ENCODE measurements at regions not wholly inside any gene's neighbourhood (a gene's known extent, or its start where the extent isn't known, plus 50 kb on each side); places are given as distances from the start of the nearest gene placed in this dataset.
"Not testable (repeated sequence)": the region's sequence is repeated elsewhere in the genome, so short reads cannot be mapped to it uniquely, and the experiment has no call there.

DNA sequence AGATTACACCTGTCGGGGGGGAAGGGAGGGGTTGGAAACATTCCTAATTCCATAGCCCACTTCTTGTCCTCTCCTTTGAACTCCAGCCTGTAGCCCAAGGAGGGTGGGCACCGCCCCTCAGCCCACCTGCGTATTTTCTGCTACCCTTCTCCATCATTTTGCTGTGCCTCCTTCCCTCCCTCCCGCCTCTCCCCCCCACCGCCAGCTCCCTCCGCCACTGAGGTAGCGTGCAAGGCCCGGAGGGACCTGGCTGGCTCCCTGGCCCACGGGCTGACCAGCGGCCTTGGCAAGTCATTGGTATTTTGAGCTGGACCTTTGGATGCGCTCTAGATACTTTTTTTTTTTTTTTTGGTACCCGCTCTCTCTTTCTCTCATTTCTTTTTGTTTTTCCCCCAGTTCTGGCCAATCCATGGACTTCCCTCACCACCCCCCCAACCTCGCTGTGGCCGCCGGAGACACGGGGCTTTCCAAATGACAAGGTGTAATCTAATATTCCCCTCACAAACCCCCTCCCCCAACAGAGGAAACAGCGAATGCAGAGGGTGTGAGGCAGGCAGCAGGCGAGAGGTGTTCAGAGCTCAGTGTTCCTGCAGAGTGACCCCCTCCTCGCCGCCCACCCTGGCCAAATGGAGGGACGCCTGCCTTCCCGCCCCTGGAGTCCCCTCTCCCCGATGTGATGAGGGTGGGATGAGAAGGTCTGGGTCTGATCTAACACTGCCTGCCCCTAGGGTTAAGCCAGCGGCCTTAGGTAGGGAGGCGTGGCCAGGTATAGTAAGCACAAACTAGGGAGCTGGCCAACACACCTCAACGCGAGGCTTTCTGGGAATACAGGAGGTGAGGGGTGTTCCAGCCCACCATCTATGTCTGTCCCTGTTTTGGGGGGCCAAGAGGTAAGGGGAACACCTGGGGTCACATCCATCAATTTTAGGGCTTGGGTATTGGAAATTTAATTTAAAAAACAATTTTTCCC, 89.2 kb downstream of the PTPRS start:
- Mint-ChIP-seq H3K27ac (no peak overlapping the region), H3K27me3 (peaks cover 7% of the 10 kb centered on the region), H3K9me3 (peaks cover 22% of the 10 kb centered on the region), H3K36me3 (ENCODE audit: low read depth) (peaks cover 6% of the 10 kb centered on the region), H3K4me3 (no peak overlapping the region), H3K4me1 (peaks cover 6% of the 10 kb centered on the region)
- DNase-seq, result no peak
- ATAC-seq, result no peak

DNA sequence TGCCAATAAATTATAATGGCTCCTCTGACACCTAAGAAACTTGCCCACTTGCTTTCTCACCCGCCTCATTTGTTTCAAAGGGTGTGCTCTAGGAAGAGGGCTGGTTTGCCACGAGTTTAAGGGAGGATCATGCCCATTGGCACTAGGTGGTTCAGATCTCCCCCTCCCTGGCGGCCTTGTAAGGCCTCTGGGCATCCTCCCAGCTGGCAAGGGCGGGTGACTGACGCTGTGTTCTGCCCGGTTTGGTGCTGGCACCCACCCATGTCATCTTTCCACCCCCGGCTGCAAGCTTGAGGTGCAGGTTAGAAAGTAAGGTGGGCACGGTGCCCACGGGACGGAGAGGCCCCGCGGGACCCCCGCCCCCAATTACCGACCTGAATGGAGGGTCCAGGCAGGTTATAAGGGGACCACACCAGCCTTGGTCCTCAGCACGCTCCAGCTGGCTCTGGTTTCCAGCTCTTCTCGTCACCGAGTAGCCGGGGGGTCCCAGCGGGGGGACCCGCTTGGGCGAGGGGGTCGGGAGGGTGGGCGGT, 90.4 kb downstream of the PTPRS start:
- no peak overlapping the region for H3K27ac Mint-ChIP-seq
- H3K4me3 Mint-ChIP-seq, result no peak overlapping the region
- no peak for ATAC-seq
- H3K27me3 Mint-ChIP-seq, result peaks cover 7% of the 10 kb centered on the region
- H3K36me3 Mint-ChIP-seq (ENCODE audit: low read depth), result peaks cover under 1% of the 10 kb centered on the region
- H3K4me1 Mint-ChIP-seq, result peaks cover 10% of the 10 kb centered on the region
- H3K9me3 Mint-ChIP-seq, result peaks cover 11% of the 10 kb centered on the region
- DNase-seq, result no peak

DNA sequence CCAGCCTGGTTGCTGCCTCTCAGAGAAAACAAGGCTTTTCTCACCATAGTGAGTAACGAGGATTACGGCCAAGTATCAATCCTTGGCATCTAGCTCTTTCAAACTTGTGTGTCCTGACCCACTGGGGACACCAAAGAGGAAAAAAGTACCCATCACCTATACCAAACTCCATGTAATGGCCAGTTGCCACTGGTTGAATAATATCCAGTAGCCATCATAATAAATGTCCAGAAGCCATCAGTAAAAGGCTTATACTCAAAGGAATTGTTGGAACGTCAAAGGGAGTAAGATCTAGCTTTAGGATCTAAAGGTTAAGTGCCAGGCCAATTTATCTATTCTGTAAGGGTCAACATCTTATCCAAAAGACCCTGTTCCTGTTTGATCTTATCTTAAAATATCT, 91.1 kb downstream of the PTPRS start:
- ATAC-seq, result no peak
- peaks cover 7% of the 10 kb centered on the region for H3K27me3 Mint-ChIP-seq
- peaks cover 10% of the 10 kb centered on the region for H3K4me1 Mint-ChIP-seq
- no peak for DNase-seq
- no peak overlapping the region for H3K4me3 Mint-ChIP-seq
- no peak overlapping the region for H3K27ac Mint-ChIP-seq
- peaks cover 5% of the 10 kb centered on the region for H3K9me3 Mint-ChIP-seq
- no peaks in the 10 kb centered on the region for H3K36me3 Mint-ChIP-seq (ENCODE audit: low read depth)

- ATAC-seq (no peak), DNase-seq (no peak)
- Mint-ChIP-seq H3K27me3 (peaks cover 7% of the 10 kb centered on the region), H3K4me3 (no peak overlapping the region), H3K4me1 (peaks cover 10% of the 10 kb centered on the region), H3K27ac (no peak overlapping the region), H3K9me3 (no peaks in the 10 kb centered on the region), H3K36me3 (ENCODE audit: low read depth) (no peaks in the 10 kb centered on the region)
Observed at GRCh38 chr19:5247957-5248705, 92.5 kb downstream of the PTPRS start.

- Mint-ChIP-seq H3K27me3 (peaks cover 7% of the 10 kb centered on the region), H3K4me3 (peak overlapping the region; percentile 6), H3K36me3 (ENCODE audit: low read depth) (no peaks in the 10 kb centered on the region), H3K27ac (peak overlapping the region; percentile 5), H3K9me3 (no peaks in the 10 kb centered on the region), H3K4me1 (peaks cover 10% of the 10 kb centered on the region)
- DNase-seq (peak; percentile 54), ATAC-seq (peak; percentile 87)
Observed at GRCh38 chr19:5246554-5247155, 94.0 kb downstream of the PTPRS start.

DNA sequence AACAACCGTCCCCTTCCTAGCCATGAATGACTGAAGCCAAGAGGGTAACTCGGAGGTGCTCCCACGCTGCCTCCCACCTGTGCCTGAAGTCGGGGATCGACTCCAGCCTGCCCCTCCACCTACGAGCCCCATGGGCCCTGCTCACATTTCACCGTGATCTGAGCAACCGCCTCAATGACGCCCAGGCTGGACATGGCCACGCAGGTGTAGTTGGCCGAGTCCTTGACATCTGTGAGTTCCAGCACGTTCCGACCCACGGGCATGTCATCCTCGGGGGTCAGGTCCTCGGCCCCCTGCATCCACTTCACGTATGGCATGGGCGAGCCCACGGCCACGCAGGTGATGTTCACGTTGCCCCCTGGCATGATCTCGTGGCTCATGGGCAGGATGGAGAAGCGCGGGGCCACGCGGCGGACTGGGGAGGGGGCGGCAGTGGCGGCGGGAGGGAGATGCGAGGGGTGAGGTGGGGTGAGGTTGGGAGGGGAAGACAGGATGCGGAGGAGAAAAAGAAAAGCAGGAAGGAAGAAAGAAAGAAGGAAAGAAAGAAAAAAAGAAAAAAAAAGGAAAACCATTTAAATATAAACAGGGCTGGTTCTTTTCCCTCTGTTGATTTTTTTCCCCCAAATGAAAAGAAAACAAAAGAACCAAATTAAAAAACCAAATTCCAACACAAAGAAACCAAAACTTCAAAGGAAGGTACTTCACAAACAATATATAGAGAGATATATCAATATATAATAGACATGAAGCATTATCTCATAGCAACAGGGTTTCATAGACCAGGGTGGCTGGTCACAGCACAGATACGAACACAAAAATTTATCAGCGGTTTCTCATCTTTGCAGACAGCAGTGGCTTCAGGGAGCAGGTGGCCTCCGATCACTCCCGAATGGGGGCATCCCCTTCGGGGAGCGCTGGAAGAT, 94.7 kb downstream of the PTPRS start:
- Mint-ChIP-seq H3K27ac (peak overlapping the region; percentile 5), H3K27me3 (peaks cover 7% of the 10 kb centered on the region), H3K4me3 (no peak overlapping the region), H3K36me3 (ENCODE audit: low read depth) (no peaks in the 10 kb centered on the region), H3K9me3 (no peaks in the 10 kb centered on the region), H3K4me1 (peaks cover 10% of the 10 kb centered on the region)
- ATAC-seq, result peak; percentile 57
- DNase-seq, result no peak

GRCh38 chr19:5244351-5244750, 96.3 kb downstream of the PTPRS start:
- Mint-ChIP-seq H3K4me3 (no peak overlapping the region), H3K36me3 (ENCODE audit: low read depth) (no peaks in the 10 kb centered on the region), H3K9me3 (no peaks in the 10 kb centered on the region), H3K4me1 (peaks cover 10% of the 10 kb centered on the region), H3K27me3 (peaks cover 9% of the 10 kb centered on the region), H3K27ac (no peak overlapping the region)
- no peak for DNase-seq
- ATAC-seq, result no peak

DNA sequence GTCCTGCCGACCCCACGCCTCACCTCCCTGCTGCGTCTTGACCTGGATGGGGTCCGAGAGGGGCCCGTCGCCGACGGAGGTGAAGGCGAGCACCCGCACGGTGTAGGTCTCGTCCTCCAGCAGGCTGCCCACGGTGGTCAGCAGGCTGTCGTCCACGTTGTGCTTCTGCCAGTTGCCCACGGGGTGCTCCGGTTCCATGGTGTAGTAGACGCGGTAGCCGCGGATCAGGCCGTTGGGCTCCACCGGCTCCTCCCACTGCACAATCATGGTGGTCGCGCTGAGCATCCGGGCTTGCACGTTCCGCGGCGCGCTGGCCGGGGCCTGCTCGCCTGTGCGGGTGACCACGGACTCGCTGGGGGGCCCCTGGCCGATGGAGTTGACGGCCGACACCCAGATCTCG, 96.7 kb downstream of the PTPRS start:
- ATAC-seq (no peak), DNase-seq (no peak)
- H3K27ac Mint-ChIP-seq, result no peak overlapping the region
- H3K36me3 Mint-ChIP-seq (ENCODE audit: low read depth), result no peaks in the 10 kb centered on the region
- no peaks in the 10 kb centered on the region for H3K9me3 Mint-ChIP-seq
- no peak overlapping the region for H3K4me3 Mint-ChIP-seq
- H3K27me3 Mint-ChIP-seq, result peaks cover 9% of the 10 kb centered on the region
- H3K4me1 Mint-ChIP-seq, result peaks cover 10% of the 10 kb centered on the region

- not testable (repeated sequence) for H3K9me3 Mint-ChIP-seq; H3K36me3 Mint-ChIP-seq (ENCODE audit: low read depth); ATAC-seq; H3K4me3 Mint-ChIP-seq; H3K27me3 Mint-ChIP-seq; DNase-seq; H3K4me1 Mint-ChIP-seq; H3K27ac Mint-ChIP-seq
Observed at GRCh38 chr19:5241896-5242295, 98.7 kb downstream of the PTPRS start.

DNA sequence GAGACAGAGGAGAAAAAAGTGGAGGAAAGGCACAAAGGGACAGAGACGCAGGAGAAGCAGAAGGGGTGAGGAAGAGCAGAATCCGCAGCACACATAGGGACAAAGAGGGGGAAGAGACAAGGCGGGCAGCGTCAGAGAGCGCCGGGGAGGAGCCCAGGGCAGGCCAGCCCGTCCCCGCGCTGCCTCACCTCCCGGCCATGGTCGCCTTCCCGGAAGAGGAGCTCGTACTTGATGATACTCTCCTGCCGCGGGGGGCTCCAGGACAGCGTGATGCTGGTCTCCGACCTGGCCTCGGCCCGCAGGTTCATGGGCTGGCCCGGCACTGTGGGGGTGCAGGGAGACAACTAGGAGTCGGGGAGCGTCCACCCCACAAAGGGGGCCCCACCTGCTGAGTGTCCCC, 100.6 kb downstream of the PTPRS start:
- DNase-seq (no peak), ATAC-seq (no peak)
- Mint-ChIP-seq H3K4me3 (no peak overlapping the region), H3K9me3 (no peaks in the 10 kb centered on the region), H3K27ac (no peak overlapping the region), H3K4me1 (no peaks in the 10 kb centered on the region), H3K36me3 (ENCODE audit: low read depth) (no peaks in the 10 kb centered on the region), H3K27me3 (peaks cover 4% of the 10 kb centered on the region)

DNA sequence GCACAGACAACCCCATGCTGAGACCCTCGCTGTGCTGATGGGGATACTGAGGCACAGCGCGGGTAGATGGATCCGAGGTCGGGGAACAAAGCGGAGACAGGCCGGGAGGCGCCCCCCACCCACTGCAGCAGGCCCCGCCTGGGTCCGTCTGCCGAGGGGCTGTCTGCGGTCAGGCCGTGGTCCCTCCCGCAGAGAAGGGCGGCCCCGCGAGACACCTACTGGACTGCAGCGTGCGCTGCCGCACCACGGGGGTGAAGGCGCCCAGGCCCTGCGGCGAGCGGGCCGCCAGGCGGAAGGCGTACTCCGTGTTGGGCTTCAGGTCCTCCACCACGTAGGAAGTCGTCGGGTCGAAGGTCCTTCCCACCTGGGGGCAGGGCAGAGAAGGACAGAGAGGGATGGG, 101.9 kb downstream of the PTPRS start:
- ATAC-seq (no peak), DNase-seq (no peak)
- no peak overlapping the region for H3K4me3 Mint-ChIP-seq
- peaks cover 4% of the 10 kb centered on the region for H3K27me3 Mint-ChIP-seq
- H3K27ac Mint-ChIP-seq, result no peak overlapping the region
- no peaks in the 10 kb centered on the region for H3K36me3 Mint-ChIP-seq (ENCODE audit: low read depth)
- H3K4me1 Mint-ChIP-seq, result no peaks in the 10 kb centered on the region
- no peaks in the 10 kb centered on the region for H3K9me3 Mint-ChIP-seq

GRCh38 chr19:5237939-5238480, 102.6 kb downstream of the PTPRS start:
- Mint-ChIP-seq H3K36me3 (ENCODE audit: low read depth) (no peaks in the 10 kb centered on the region), H3K9me3 (no peaks in the 10 kb centered on the region), H3K4me1 (no peaks in the 10 kb centered on the region), H3K4me3 (no peak overlapping the region), H3K27me3 (peaks cover 4% of the 10 kb centered on the region), H3K27ac (no peak overlapping the region)
- DNase-seq (no peak), ATAC-seq (no peak)

- DNase-seq (no peak), ATAC-seq (no peak)
- Mint-ChIP-seq H3K4me1 (no peaks in the 10 kb centered on the region), H3K4me3 (no peak overlapping the region), H3K9me3 (no peaks in the 10 kb centered on the region), H3K36me3 (ENCODE audit: low read depth) (no peaks in the 10 kb centered on the region), H3K27ac (no peak overlapping the region), H3K27me3 (peaks cover 4% of the 10 kb centered on the region)
Observed at GRCh38 chr19:5237190-5237780, 103.3 kb downstream of the PTPRS start.

All from activated naive CD8-positive, alpha-beta T cell treated with anti-CD3 and anti-CD28 coated beads, Interleukin-2, amount 50 U/mL, for 24 hours (primary cell).